HL-60 (cell line): ENCODE measurements at regions not wholly inside any gene's neighbourhood (a gene's known extent, or its start where the extent isn't known, plus 50 kb on each side); places are given as distances from the start of the nearest gene placed in this dataset.

Source experiments
- DNase-seq, 2 experiments: peaks; one replicate each; pipeline ENCODE4 v3.0.0-alpha.2; 2010 to 2020; ENCODE audit warnings: low read depth in 1 of 2, low spot score in 1 of 2
- H3K27ac ChIP-seq: fragments of 250-450 bp; sonication (Bioruptor Pico); replicated peaks from 2 replicates; pipeline ENCODE4 v1.5.1; 2020; ENCODE audit warnings: mild to moderate bottlenecking, moderate library complexity
- H3K27me3 ChIP-seq: fragments of 250-450 bp; sonication (Bioruptor Pico); 2 replicates; pipeline ENCODE4 v1.5.1; 2021; ENCODE audit warnings: mild to moderate bottlenecking, moderate library complexity; ENCODE audit not compliant: insufficient read depth, poor library complexity, severe bottlenecking
- H3K4me3 ChIP-seq: replicated peaks from 2 replicates; pipeline ENCODE4 v1.5.1; 2011; ENCODE audit warnings: mild to moderate bottlenecking, control low read depth, low read length; ENCODE audit not compliant: insufficient read depth
- GABPA ChIP-seq: IDR thresholded peaks from 2 replicates; pipeline ENCODE4 v1.6.1; 2012; ENCODE audit warnings: low read depth
- POLR2AphosphoS5 ChIP-seq: IDR thresholded peaks from 2 replicates; pipeline ENCODE4 v1.6.1; 2012; ENCODE audit warnings: low read depth
- SPI1 ChIP-seq: IDR thresholded peaks from 2 replicates; pipeline ENCODE4 v1.6.1; 2012; ENCODE audit warnings: low read depth, mild to moderate bottlenecking, borderline replicate concordance
- TF ChIP-seq, protein P1 (sequence below): IDR thresholded peaks from one replicate; pipeline ENCODE4 v1.5.1; 2011; ENCODE audit warnings: low read length, control low read depth, inconsistent platforms; ENCODE audit not compliant: insufficient read depth
- TF ChIP-seq, protein P2 (sequence below): IDR thresholded peaks from 2 replicates; pipeline ENCODE4 v1.6.1; 2012; ENCODE audit warnings: low read depth; ENCODE audit not compliant: insufficient replicate concordance

DNA sequence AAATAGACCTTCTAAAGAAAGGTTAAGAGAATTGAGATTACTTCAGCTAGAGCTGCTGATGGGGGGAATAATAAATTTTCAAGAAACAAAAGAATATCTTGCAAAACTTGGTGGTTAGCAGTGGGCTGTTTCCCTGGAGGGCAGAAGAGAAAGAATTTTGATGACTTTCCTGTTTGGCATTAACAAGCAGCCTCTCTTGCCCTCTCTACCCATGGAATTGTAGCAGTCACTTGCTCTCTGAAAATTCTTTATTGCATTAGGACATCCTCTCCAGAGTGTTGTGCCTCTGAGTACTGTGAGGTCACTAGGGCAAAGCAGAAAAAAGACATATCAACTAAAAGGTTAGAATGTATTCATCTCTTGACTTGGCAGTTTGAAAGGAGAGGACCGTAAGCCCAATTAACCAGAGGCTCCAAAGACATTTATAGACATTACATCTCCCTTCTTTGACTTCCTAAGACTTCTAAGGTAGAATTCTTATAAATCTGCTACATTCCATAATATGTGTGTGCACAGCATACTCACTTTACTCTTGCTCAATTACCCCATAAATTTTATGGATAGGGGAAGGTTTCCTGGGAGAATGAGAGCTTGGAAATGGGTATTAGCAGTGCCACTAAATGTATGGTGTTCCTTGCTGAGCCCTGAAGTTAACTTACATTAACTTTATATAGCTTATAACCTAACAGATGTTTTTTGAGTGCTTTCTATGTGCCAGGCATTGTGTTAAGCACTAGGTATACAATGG, 215.3 kb downstream of the KIF20B start:
- TF ChIP-seq SPI1: no peak
- no peak for TF ChIP-seq POLR2AphosphoS5
- TF ChIP-seq, protein P1, sequence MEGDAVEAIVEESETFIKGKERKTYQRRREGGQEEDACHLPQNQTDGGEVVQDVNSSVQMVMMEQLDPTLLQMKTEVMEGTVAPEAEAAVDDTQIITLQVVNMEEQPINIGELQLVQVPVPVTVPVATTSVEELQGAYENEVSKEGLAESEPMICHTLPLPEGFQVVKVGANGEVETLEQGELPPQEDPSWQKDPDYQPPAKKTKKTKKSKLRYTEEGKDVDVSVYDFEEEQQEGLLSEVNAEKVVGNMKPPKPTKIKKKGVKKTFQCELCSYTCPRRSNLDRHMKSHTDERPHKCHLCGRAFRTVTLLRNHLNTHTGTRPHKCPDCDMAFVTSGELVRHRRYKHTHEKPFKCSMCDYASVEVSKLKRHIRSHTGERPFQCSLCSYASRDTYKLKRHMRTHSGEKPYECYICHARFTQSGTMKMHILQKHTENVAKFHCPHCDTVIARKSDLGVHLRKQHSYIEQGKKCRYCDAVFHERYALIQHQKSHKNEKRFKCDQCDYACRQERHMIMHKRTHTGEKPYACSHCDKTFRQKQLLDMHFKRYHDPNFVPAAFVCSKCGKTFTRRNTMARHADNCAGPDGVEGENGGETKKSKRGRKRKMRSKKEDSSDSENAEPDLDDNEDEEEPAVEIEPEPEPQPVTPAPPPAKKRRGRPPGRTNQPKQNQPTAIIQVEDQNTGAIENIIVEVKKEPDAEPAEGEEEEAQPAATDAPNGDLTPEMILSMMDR: no peak
- TF ChIP-seq, protein P2, sequence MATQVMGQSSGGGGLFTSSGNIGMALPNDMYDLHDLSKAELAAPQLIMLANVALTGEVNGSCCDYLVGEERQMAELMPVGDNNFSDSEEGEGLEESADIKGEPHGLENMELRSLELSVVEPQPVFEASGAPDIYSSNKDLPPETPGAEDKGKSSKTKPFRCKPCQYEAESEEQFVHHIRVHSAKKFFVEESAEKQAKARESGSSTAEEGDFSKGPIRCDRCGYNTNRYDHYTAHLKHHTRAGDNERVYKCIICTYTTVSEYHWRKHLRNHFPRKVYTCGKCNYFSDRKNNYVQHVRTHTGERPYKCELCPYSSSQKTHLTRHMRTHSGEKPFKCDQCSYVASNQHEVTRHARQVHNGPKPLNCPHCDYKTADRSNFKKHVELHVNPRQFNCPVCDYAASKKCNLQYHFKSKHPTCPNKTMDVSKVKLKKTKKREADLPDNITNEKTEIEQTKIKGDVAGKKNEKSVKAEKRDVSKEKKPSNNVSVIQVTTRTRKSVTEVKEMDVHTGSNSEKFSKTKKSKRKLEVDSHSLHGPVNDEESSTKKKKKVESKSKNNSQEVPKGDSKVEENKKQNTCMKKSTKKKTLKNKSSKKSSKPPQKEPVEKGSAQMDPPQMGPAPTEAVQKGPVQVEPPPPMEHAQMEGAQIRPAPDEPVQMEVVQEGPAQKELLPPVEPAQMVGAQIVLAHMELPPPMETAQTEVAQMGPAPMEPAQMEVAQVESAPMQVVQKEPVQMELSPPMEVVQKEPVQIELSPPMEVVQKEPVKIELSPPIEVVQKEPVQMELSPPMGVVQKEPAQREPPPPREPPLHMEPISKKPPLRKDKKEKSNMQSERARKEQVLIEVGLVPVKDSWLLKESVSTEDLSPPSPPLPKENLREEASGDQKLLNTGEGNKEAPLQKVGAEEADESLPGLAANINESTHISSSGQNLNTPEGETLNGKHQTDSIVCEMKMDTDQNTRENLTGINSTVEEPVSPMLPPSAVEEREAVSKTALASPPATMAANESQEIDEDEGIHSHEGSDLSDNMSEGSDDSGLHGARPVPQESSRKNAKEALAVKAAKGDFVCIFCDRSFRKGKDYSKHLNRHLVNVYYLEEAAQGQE: no peak
- TF ChIP-seq GABPA: no peak
- Histone ChIP-seq H3K27me3 (no peaks in the 10 kb centered on the region), H3K4me3 (no peak overlapping the region), H3K27ac (no peak overlapping the region)
- no peak for DNase-seq

DNA sequence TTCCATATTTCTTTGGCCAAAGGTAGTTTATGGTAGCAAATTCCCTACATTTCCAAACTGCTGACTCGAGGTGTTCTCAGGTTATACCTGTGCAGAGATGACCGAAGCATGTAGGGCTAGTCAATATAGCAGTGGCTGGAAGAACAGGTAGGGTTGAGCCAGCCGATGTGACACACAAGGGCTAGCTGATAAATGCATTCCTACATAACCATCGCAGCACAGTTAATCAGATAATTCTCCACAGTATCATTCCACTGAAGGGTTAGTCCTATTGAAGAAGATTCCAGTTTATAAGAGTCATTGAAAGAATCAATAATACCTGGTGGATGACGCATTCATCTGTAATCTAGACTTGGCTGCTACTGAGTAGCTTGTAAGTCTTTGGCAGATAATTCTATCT, 220.0 kb downstream of the KIF20B start:
- Histone ChIP-seq H3K27me3 (no peaks in the 10 kb centered on the region), H3K4me3 (no peak overlapping the region), H3K27ac (no peak overlapping the region)
- DNase-seq: no peak
- TF ChIP-seq SPI1 (no peak), POLR2AphosphoS5 (no peak), GABPA (no peak)
- TF ChIP-seq, protein P2: no peak
- TF ChIP-seq, protein P1: no peak

DNA sequence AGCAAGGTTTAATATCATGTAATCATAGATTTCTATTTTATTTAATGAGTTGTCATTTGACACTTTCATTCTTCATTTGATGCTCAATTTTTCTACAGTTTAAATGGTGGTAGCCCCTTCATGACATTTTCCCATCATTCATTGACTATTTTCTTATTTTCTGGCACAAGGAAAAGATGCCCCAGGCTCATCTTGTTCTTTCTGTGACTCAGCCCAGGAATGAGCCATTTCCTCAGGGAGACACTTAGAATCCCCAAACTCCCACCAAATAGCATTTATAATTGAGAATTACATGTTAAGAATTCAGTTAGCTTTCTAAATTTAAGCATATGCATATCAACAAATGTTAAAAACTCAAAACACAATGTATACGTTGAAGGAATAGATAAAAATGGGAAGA, 222.3 kb downstream of the KIF20B start:
- DNase-seq: no peak
- H3K27ac ChIP-seq: no peak overlapping the region
- H3K27me3 ChIP-seq: no peaks in the 10 kb centered on the region
- no peak for TF ChIP-seq POLR2AphosphoS5
- no peak for TF ChIP-seq SPI1
- no peak for TF ChIP-seq GABPA
- TF ChIP-seq, protein P1: no peak
- TF ChIP-seq, protein P2: no peak
- no peak overlapping the region for H3K4me3 ChIP-seq
